OCI-LY7 (cell line): ENCODE measurements at regions not wholly inside any gene's neighbourhood (a gene's known extent, or its start where the extent isn't known, plus 50 kb on each side); places are given as distances from the start of the nearest gene placed in this dataset.

Experiments used
- BruUV-seq: library from RNA; stranded (reverse); fragments of 400-500 nt; replicated peaks from 2 replicates; lab custom pipeline; 2021; lab: Mats Ljungman, UMichigan
- CTCF ChIA-PET: fragments of 300-600 bp; sonication (Branson Sonifier 250); formaldehyde crosslinking; loops from one replicate; lab custom pipeline; 2022; ENCODE audit warnings: antibody characterized with exemption; ENCODE audit not compliant: unreplicated experiment; lab: Charles Lee
- POLR2A ChIA-PET: fragments of 300-600 bp; sonication (Branson Sonifier 250); formaldehyde crosslinking; loops from one replicate; lab custom pipeline; 2022; ENCODE audit warnings: antibody characterized with exemption; lab: Charles Lee
- DNase-seq: peaks from one replicate; pipeline ENCODE4 v3.0.0-alpha.2; 2015; ENCODE audit warnings: low spot score
- H2AFZ ChIP-seq: fragments of 200-600 bp; sonication (generic), shearing (Covaris generic); 2 replicates; pipeline ENCODE4 v1.6.1; 2014; ENCODE audit warnings: mild to moderate bottlenecking, antibody characterized with exemption, low read length, moderate library complexity
- H3K27ac ChIP-seq: fragments of 200-600 bp; sonication (generic); 2 replicates; pipeline ENCODE4 v1.5.1; 2014; ENCODE audit warnings: mixed run types, low read depth, mild to moderate bottlenecking, moderate library complexity, low read length, inconsistent platforms; ENCODE audit not compliant: poor library complexity, severe bottlenecking
- H3K36me3 ChIP-seq: fragments of 200-600 bp; sonication (generic); 2 replicates; pipeline ENCODE4 v1.6.1; 2014; ENCODE audit warnings: mild to moderate bottlenecking, antibody characterized with exemption, low read length, moderate library complexity, mixed read lengths; ENCODE audit not compliant: insufficient read depth
- H3K4me1 ChIP-seq: fragments of 200-600 bp; sonication (generic); 2 replicates; pipeline ENCODE4 v1.5.1; 2014; ENCODE audit warnings: mild to moderate bottlenecking, low read length; ENCODE audit not compliant: insufficient read depth, poor library complexity, severe bottlenecking
- H3K4me2 ChIP-seq: fragments of 200-600 bp; sonication (generic); 2 replicates; pipeline ENCODE4 v1.6.1; 2014; ENCODE audit warnings: mild to moderate bottlenecking, low read length
- H3K4me3 ChIP-seq: fragments of 200-600 bp; sonication (generic); 2 replicates; pipeline ENCODE4 v1.5.1; 2014; ENCODE audit warnings: mild to moderate bottlenecking, low read depth, low read length; ENCODE audit not compliant: poor library complexity, severe bottlenecking
- H3K79me2 ChIP-seq: fragments of 200-600 bp; sonication (generic); 2 replicates; pipeline ENCODE4 v1.6.1; 2016; ENCODE audit warnings: low read depth, mild to moderate bottlenecking, low read length, moderate library complexity, mixed read lengths; ENCODE audit not compliant: insufficient read depth
- H3K9me2 ChIP-seq: fragments of 200-600 bp; sonication (generic); 2 replicates; pipeline ENCODE4 v1.6.1; 2016; ENCODE audit warnings: mild to moderate bottlenecking, low read length, mixed read lengths; ENCODE audit not compliant: insufficient read depth
- H3K9me3 ChIP-seq: fragments of 200-600 bp; sonication (generic); 2 replicates; pipeline ENCODE4 v1.6.1; 2014; ENCODE audit warnings: mild to moderate bottlenecking, mixed run types, low read length, mixed read lengths
- H4K20me1 ChIP-seq: fragments of 200-600 bp; sonication (generic); 2 replicates; pipeline ENCODE4 v1.6.1; 2014; ENCODE audit warnings: mild to moderate bottlenecking, antibody characterized with exemption, low read length, moderate library complexity, mixed read lengths; ENCODE audit not compliant: insufficient read depth
- CTCF ChIP-seq: fragments of 200-600 bp; sonication (generic); conservative IDR thresholded peaks from 2 replicates; pipeline ENCODE4 v1.5.1; 2014; ENCODE audit warnings: mild to moderate bottlenecking, antibody characterized with exemption, low read length, moderate library complexity, mixed read lengths
- EZH2phosphoT487 ChIP-seq: fragments of 200-600 bp; sonication (generic); IDR thresholded peaks from 2 replicates; pipeline ENCODE4 v1.6.1; 2018; ENCODE audit warnings: low read depth, borderline replicate concordance, mild to moderate bottlenecking, mixed run types, antibody characterized with exemption, low read length, moderate library complexity, mixed read lengths
- intact Hi-C: fragments of 100-400 bp; cut with micrococcal nuclease; formaldehyde crosslinking; loops from one replicate; pipeline ENCODE4 v1.10.0; 2022; ENCODE audit not compliant: unreplicated experiment

GRCh38 chr4:181548873-181549575 is 694.2 kb upstream of the TENM3 start:
- no TSS peak for BruUV-seq
- Histone ChIP-seq H4K20me1 (no peaks in the 10 kb centered on the region), H3K36me3 (no peaks in the 10 kb centered on the region), H3K27ac (no peak overlapping the region), H3K4me1 (no peaks in the 10 kb centered on the region), H2AFZ (no peak overlapping the region), H3K79me2 (no peaks in the 10 kb centered on the region), H3K9me2 (no peaks in the 10 kb centered on the region), H3K9me3 (no peaks in the 10 kb centered on the region), H3K4me2 (no peak overlapping the region), H3K4me3 (no peak overlapping the region)
- intact Hi-C loops, result no loop called here
- ChIA-PET CTCF (no interaction called here), POLR2A (no interaction called here)
- no peak for DNase-seq
- TF ChIP-seq CTCF (no peak), EZH2phosphoT487 (no peak)

- no peak overlapping the region for H3K4me2 ChIP-seq
- TF ChIP-seq CTCF, result no peak
- no peak for TF ChIP-seq EZH2phosphoT487
- DNase-seq, result no peak
- no peaks in the 10 kb centered on the region for H4K20me1 ChIP-seq
- ChIA-PET POLR2A (no interaction called here), CTCF (no interaction called here)
- no peak overlapping the region for H2AFZ ChIP-seq
- no peaks in the 10 kb centered on the region for H3K79me2 ChIP-seq
- H3K36me3 ChIP-seq, result no peaks in the 10 kb centered on the region
- H3K4me1 ChIP-seq, result no peaks in the 10 kb centered on the region
- intact Hi-C loops, result no loop called here
- no peaks in the 10 kb centered on the region for H3K9me2 ChIP-seq
- no peak overlapping the region for H3K4me3 ChIP-seq
- no peak overlapping the region for H3K27ac ChIP-seq
- BruUV-seq, result no TSS peak
- no peaks in the 10 kb centered on the region for H3K9me3 ChIP-seq
Measured at GRCh38 chr4:181549576-181550188, 693.5 kb upstream of the TENM3 start.

GRCh38 chr4:181550381-181550780 is 692.8 kb upstream of the TENM3 start:
- no peaks in the 10 kb centered on the region for H3K36me3 ChIP-seq
- intact Hi-C loops, result no loop called here
- CTCF ChIA-PET, result no interaction called here
- H3K79me2 ChIP-seq, result no peaks in the 10 kb centered on the region
- no peaks in the 10 kb centered on the region for H3K9me3 ChIP-seq
- H4K20me1 ChIP-seq, result no peaks in the 10 kb centered on the region
- H3K4me3 ChIP-seq, result no peak overlapping the region
- POLR2A ChIA-PET, result no interaction called here
- no peaks in the 10 kb centered on the region for H3K9me2 ChIP-seq
- TF ChIP-seq EZH2phosphoT487 (no peak), CTCF (no peak)
- no TSS peak for BruUV-seq
- no peaks in the 10 kb centered on the region for H3K4me1 ChIP-seq
- H2AFZ ChIP-seq, result no peak overlapping the region
- no peak overlapping the region for H3K4me2 ChIP-seq
- H3K27ac ChIP-seq, result no peak overlapping the region
- no peak for DNase-seq
